ENCODE measurements at regions not wholly inside any gene's neighbourhood (a gene's known extent, or its start where the extent isn't known, plus 50 kb on each side); places are given as distances from the start of the nearest gene placed in this dataset.

GRCh38 chr10:36390221-36390620 is 735.2 kb upstream of the ANKRD30A start:
- H3K79me2 ChIP-seq (ENCODE audit: low read length): no peaks in the 10 kb centered on the region
- no peak overlapping the region for H3K27ac ChIP-seq (ENCODE audit: low read length)
- H3K27me3 ChIP-seq (ENCODE audit: low read depth, low read length): no peaks in the 10 kb centered on the region
- H3K4me2 ChIP-seq (ENCODE audit: low read length): no peak overlapping the region
- H3K4me3 ChIP-seq (ENCODE audit: low read length): no peak overlapping the region
- H3K4me1 ChIP-seq (ENCODE audit: low read length): no peaks in the 10 kb centered on the region
- no peaks in the 10 kb centered on the region for H3K36me3 ChIP-seq (replicated peaks; ENCODE audit: low read depth, low read length)
- TF ChIP-seq CTCF (IDR thresholded peaks at IDR 0.05; ENCODE audit: low read depth, low read length) (no peak), EZH2phosphoT487 (IDR thresholded peaks at IDR 0.05; ENCODE audit: low read depth) (no peak)
- H3K9me3 ChIP-seq (ENCODE audit: insufficient read depth, low read length): no peaks in the 10 kb centered on the region
- H3K9ac ChIP-seq (ENCODE audit: low read length): no peak overlapping the region
- no peak overlapping the region for H2AFZ ChIP-seq (ENCODE audit: low read depth, low read length)
- no peaks in the 10 kb centered on the region for H4K20me1 ChIP-seq (ENCODE audit: insufficient read depth, low read length)

- Histone ChIP-seq H3K27me3 (ENCODE audit: low read depth, low read length) (no peaks in the 10 kb centered on the region), H3K9me3 (ENCODE audit: insufficient read depth, low read length) (no peaks in the 10 kb centered on the region), H3K36me3 (replicated peaks; ENCODE audit: low read depth, low read length) (no peaks in the 10 kb centered on the region), H3K4me1 (ENCODE audit: low read length) (no peaks in the 10 kb centered on the region), H3K79me2 (ENCODE audit: low read length) (no peaks in the 10 kb centered on the region), H3K4me2 (ENCODE audit: low read length) (no peak overlapping the region), H3K27ac (ENCODE audit: low read length) (no peak overlapping the region), H3K9ac (ENCODE audit: low read length) (no peak overlapping the region), H3K4me3 (ENCODE audit: low read length) (no peak overlapping the region), H2AFZ (ENCODE audit: low read depth, low read length) (no peak overlapping the region), H4K20me1 (ENCODE audit: insufficient read depth, low read length) (no peaks in the 10 kb centered on the region)
- TF ChIP-seq EZH2phosphoT487 (IDR thresholded peaks at IDR 0.05; ENCODE audit: low read depth): no peak
- TF ChIP-seq CTCF (IDR thresholded peaks at IDR 0.05; ENCODE audit: low read depth, low read length): no peak
These were observed 737.2 kb upstream of the ANKRD30A start for GRCh38 chr10:36388166-36388565.

GRCh38 chr10:36385693-36386092 is 739.7 kb upstream of the ANKRD30A start:
- H3K27ac ChIP-seq (ENCODE audit: low read length): no peak overlapping the region
- TF ChIP-seq EZH2phosphoT487 (IDR thresholded peaks at IDR 0.05; ENCODE audit: low read depth): no peak
- TF ChIP-seq CTCF (IDR thresholded peaks at IDR 0.05; ENCODE audit: low read depth, low read length): no peak

GRCh38 chr10:36383349-36383748 is 741.3 kb upstream of the FZD8 start:
- Histone ChIP-seq H3K9me3 (ENCODE audit: insufficient read depth, low read length) (no peaks in the 10 kb centered on the region), H3K79me2 (ENCODE audit: low read length) (no peaks in the 10 kb centered on the region), H3K9ac (ENCODE audit: low read length) (no peak overlapping the region), H3K27me3 (ENCODE audit: low read depth, low read length) (no peaks in the 10 kb centered on the region), H4K20me1 (ENCODE audit: insufficient read depth, low read length) (no peaks in the 10 kb centered on the region), H2AFZ (ENCODE audit: low read depth, low read length) (no peak overlapping the region), H3K36me3 (replicated peaks; ENCODE audit: low read depth, low read length) (no peaks in the 10 kb centered on the region), H3K4me2 (ENCODE audit: low read length) (no peak overlapping the region), H3K27ac (ENCODE audit: low read length) (no peak overlapping the region), H3K4me3 (ENCODE audit: low read length) (no peak overlapping the region), H3K4me1 (ENCODE audit: low read length) (no peaks in the 10 kb centered on the region)
- TF ChIP-seq CTCF (IDR thresholded peaks at IDR 0.05; ENCODE audit: low read depth, low read length) (no peak), EZH2phosphoT487 (IDR thresholded peaks at IDR 0.05; ENCODE audit: low read depth) (no peak)

More at GRCh38 chr10:36385693-36386092, 739.7 kb upstream of the ANKRD30A start:
- no peaks in the 10 kb centered on the region for H4K20me1 ChIP-seq (ENCODE audit: insufficient read depth, low read length)
- H3K4me3 ChIP-seq (ENCODE audit: low read length): no peak overlapping the region
- H3K4me1 ChIP-seq (ENCODE audit: low read length): no peaks in the 10 kb centered on the region
- H3K9me3 ChIP-seq (ENCODE audit: insufficient read depth, low read length): no peaks in the 10 kb centered on the region
- no peak overlapping the region for H3K9ac ChIP-seq (ENCODE audit: low read length)
- H2AFZ ChIP-seq (ENCODE audit: low read depth, low read length): no peak overlapping the region
- H3K4me2 ChIP-seq (ENCODE audit: low read length): no peak overlapping the region
- H3K79me2 ChIP-seq (ENCODE audit: low read length): no peaks in the 10 kb centered on the region
- no peaks in the 10 kb centered on the region for H3K27me3 ChIP-seq (ENCODE audit: low read depth, low read length)
- no peaks in the 10 kb centered on the region for H3K36me3 ChIP-seq (replicated peaks; ENCODE audit: low read depth, low read length)

All from OCI-LY3 (cell line).